Skeletal muscle satellite cell (primary cell): ENCODE measurements at regions not wholly inside any gene's neighbourhood (a gene's known extent, or its start where the extent isn't known, plus 50 kb on each side); places are given as distances from the start of the nearest gene placed in this dataset.

Source experiments
- H3K27me3 ChIP-seq: 2 replicates; pipeline ENCODE4 v1.7.0; 2013; ENCODE audit warnings: low read length; ENCODE audit not compliant: control insufficient read depth, insufficient read depth
- H3K36me3 ChIP-seq: 2 replicates; pipeline ENCODE4 v1.7.0; 2013; ENCODE audit warnings: mild to moderate bottlenecking, control low read depth, low read length; ENCODE audit not compliant: insufficient read depth
- H3K4me1 ChIP-seq: 2 replicates; pipeline ENCODE4 v1.7.0; 2013; ENCODE audit warnings: low read length; ENCODE audit not compliant: control insufficient read depth, insufficient read depth
- H3K4me2 ChIP-seq: 2 replicates; pipeline ENCODE4 v1.7.0; 2013; ENCODE audit warnings: mild to moderate bottlenecking, low read length
- H3K4me3 ChIP-seq: 2 replicates; pipeline ENCODE4 v1.7.0; 2013; ENCODE audit warnings: low read length
- H3K9ac ChIP-seq: 2 replicates; pipeline ENCODE4 v1.7.0; 2013; ENCODE audit warnings: mild to moderate bottlenecking, low read depth, low read length, moderate library complexity
- H3K9me3 ChIP-seq: replicated peaks from 2 replicates; pipeline ENCODE4 v1.7.0; 2013; ENCODE audit warnings: mild to moderate bottlenecking, control low read depth, low read length

DNA sequence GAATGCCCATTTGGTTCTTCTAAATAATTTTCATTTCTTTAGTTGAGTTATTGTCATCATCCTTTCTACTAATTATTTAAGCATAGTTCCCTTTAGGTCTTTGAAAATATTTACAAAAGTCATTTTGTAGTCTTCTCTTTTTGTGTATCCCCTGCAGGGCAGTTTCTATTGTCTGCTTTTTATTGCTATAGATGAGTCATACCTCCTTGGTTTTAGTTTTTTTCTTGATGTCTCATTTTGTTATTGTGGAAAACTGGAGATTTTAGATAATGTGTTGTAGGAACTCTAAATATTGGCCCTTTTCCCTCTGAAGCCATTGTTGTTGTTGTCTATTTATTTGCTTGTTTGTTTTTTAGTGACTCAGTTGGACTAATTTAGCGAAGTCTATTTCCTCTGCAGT lies 387.9 kb downstream of the NUF2 start:
- Histone ChIP-seq H3K9ac (no peak overlapping the region), H3K4me2 (no peak overlapping the region), H3K36me3 (no peaks in the 10 kb centered on the region), H3K27me3 (no peaks in the 10 kb centered on the region), H3K4me3 (no peak overlapping the region), H3K4me1 (no peaks in the 10 kb centered on the region), H3K9me3 (no peaks in the 10 kb centered on the region)

GRCh38 chr1:163712321-163712720 lies 390.6 kb downstream of the NUF2 start:
- H3K27me3 ChIP-seq: no peaks in the 10 kb centered on the region
- no peaks in the 10 kb centered on the region for H3K4me1 ChIP-seq
- no peaks in the 10 kb centered on the region for H3K36me3 ChIP-seq
- H3K4me3 ChIP-seq: no peak overlapping the region
- no peak overlapping the region for H3K4me2 ChIP-seq
- H3K9me3 ChIP-seq: no peaks in the 10 kb centered on the region
- no peak overlapping the region for H3K9ac ChIP-seq

DNA sequence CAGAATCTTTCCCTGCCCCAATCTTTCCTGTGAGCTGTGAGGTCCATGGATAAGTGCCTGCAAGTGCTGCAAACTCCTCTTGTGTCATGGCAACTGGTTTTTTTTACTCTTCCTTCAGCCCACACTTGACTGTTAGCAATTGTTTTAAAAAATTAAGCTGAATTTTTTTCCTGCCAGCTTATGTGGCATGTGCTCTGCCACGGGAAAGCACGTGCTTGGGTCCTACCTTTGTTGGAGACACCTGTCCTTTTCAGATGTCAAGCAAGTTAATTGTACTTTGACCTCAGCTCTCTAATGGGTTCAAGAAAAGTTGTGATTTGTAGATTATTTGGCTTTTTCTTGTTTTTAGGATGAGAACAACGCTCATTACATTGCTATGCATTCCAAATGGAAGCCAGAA lies 398.5 kb downstream of the NUF2 start:
- Histone ChIP-seq H3K9ac (no peak overlapping the region), H3K4me3 (no peak overlapping the region), H3K27me3 (no peaks in the 10 kb centered on the region), H3K9me3 (no peaks in the 10 kb centered on the region), H3K36me3 (no peaks in the 10 kb centered on the region), H3K4me2 (no peak overlapping the region), H3K4me1 (no peaks in the 10 kb centered on the region)

DNA sequence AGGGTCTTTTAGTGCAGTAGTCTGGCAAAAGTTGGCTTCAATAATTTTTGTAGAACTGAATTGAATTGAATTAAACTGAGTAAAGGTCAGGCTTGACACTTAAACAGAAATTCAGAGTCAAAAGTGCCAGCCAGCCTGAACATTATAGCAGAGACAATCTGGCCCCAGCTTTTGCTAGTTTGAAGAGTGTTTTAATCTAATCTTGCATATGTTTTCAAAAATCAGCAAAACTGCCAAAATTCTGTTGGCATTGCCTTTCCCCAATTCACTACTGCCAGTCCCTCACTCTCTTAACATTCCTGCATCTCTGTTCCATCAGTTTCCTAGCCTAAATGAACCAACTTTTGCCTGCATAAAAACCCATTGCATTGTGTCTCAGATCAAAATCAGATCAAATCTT lies 403.8 kb downstream of the NUF2 start:
- H3K4me3 ChIP-seq: no peak overlapping the region
- no peak overlapping the region for H3K9ac ChIP-seq
- no peaks in the 10 kb centered on the region for H3K36me3 ChIP-seq
- no peaks in the 10 kb centered on the region for H3K9me3 ChIP-seq
- no peaks in the 10 kb centered on the region for H3K27me3 ChIP-seq
- no peak overlapping the region for H3K4me2 ChIP-seq
- no peaks in the 10 kb centered on the region for H3K4me1 ChIP-seq

GRCh38 chr1:163730411-163730821 lies 408.7 kb downstream of the NUF2 start:
- no peaks in the 10 kb centered on the region for H3K9me3 ChIP-seq
- H3K4me1 ChIP-seq: no peaks in the 10 kb centered on the region
- H3K9ac ChIP-seq: no peak overlapping the region
- H3K27me3 ChIP-seq: no peaks in the 10 kb centered on the region
- H3K36me3 ChIP-seq: no peaks in the 10 kb centered on the region
- H3K4me3 ChIP-seq: no peak overlapping the region
- no peak overlapping the region for H3K4me2 ChIP-seq

- Histone ChIP-seq H3K4me1 (no peaks in the 10 kb centered on the region), H3K27me3 (no peaks in the 10 kb centered on the region), H3K36me3 (no peaks in the 10 kb centered on the region), H3K9ac (no peak overlapping the region), H3K4me3 (no peak overlapping the region), H3K9me3 (no peaks in the 10 kb centered on the region), H3K4me2 (no peak overlapping the region)
Observed at GRCh38 chr1:163737261-163737660, 415.5 kb downstream of the NUF2 start.

DNA sequence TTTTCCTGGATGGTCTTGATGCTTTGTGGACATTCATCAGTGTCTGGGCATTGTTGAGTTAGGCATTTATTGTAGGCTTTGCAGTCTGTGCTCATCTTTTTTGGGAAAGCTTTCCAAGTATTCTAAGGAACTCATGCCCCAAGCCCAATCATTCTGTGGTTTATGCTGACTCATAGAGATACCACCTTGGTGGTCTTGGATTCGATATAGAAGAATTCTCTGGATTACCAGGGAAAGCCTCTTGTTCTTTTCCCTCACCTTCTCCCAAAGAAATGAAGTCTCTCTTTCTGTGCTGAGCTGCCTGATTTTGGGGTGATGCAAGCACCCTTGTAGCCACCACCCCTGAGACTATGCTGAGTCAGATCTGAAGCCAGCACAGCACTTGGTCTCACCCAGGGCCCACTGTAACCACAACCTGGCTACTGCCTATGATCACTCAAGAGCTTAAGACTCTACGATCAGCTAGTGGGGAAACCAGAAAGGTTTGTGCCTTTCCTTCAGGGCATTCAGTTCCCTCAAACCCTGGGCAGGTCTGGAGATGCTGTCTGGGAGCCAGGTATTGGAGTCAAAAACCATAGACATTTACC lies 422.6 kb downstream of the NUF2 start:
- Histone ChIP-seq H3K9me3 (no peaks in the 10 kb centered on the region), H3K4me1 (no peaks in the 10 kb centered on the region), H3K27me3 (no peaks in the 10 kb centered on the region), H3K9ac (no peak overlapping the region), H3K4me2 (no peak overlapping the region), H3K4me3 (no peak overlapping the region), H3K36me3 (no peaks in the 10 kb centered on the region)

DNA sequence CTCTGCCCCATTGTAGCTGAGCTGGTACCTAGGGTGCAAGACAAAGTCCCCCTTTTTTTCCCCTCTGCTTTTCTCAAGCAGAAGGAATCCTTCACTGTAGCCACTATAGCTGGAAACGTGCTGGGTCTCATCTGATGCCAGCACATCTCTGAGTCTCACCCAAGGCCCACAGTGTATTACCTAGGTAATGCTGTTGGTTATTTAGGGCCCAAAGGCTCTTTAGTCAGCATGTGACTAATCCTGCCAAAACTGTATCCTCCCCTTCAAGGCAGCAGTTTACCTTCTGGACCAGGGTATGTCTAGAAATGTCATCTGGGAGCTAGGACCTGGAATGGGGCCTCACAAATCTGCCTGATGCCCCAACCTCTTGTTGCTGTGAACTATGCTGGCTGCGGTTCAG lies 423.4 kb downstream of the NUF2 start:
- no peaks in the 10 kb centered on the region for H3K27me3 ChIP-seq
- no peak overlapping the region for H3K4me2 ChIP-seq
- no peak overlapping the region for H3K4me3 ChIP-seq
- H3K9me3 ChIP-seq: no peaks in the 10 kb centered on the region
- H3K36me3 ChIP-seq: no peaks in the 10 kb centered on the region
- H3K4me1 ChIP-seq: no peaks in the 10 kb centered on the region
- H3K9ac ChIP-seq: no peak overlapping the region

- H3K27me3 ChIP-seq: no peaks in the 10 kb centered on the region
- H3K4me2 ChIP-seq: no peak overlapping the region
- H3K9me3 ChIP-seq: no peaks in the 10 kb centered on the region
- no peak overlapping the region for H3K4me3 ChIP-seq
- H3K36me3 ChIP-seq: no peaks in the 10 kb centered on the region
- no peaks in the 10 kb centered on the region for H3K4me1 ChIP-seq
- H3K9ac ChIP-seq: no peak overlapping the region
Observed at GRCh38 chr1:163747261-163747660, 425.5 kb downstream of the NUF2 start.

GRCh38 chr1:163747855-163748254 lies 426.1 kb downstream of the NUF2 start:
- Histone ChIP-seq H3K4me3 (no peak overlapping the region), H3K27me3 (no peaks in the 10 kb centered on the region), H3K4me2 (no peak overlapping the region), H3K9me3 (no peaks in the 10 kb centered on the region), H3K9ac (no peak overlapping the region), H3K4me1 (no peaks in the 10 kb centered on the region), H3K36me3 (no peaks in the 10 kb centered on the region)

GRCh38 chr1:163758977-163759670 lies 437.4 kb downstream of the NUF2 start:
- H3K4me2 ChIP-seq: no peak overlapping the region
- no peaks in the 10 kb centered on the region for H3K9me3 ChIP-seq
- no peaks in the 10 kb centered on the region for H3K4me1 ChIP-seq

DNA sequence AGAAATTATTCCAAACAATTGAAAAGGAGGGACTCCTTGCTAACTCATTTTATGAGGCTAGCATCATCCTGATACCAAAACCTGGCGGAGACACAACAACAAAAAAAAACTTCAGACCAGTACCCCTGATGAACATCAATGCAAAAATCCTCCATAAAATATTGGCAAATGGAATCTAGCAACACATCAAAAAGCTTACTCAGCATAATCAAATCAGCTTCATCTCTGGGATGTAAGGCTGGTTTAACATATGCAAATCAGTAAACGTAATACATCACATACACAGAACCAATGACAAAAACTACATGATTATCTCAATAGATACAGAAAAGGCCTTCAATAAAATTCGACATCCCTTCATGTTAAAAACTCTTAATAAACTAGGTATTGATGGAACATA lies 440.1 kb downstream of the NUF2 start:
- Histone ChIP-seq H3K4me3 (no peak overlapping the region), H3K27me3 (no peaks in the 10 kb centered on the region), H3K9me3 (no peaks in the 10 kb centered on the region), H3K4me1 (no peaks in the 10 kb centered on the region), H3K9ac (no peak overlapping the region), H3K4me2 (no peak overlapping the region), H3K36me3 (no peaks in the 10 kb centered on the region)

More at GRCh38 chr1:163758977-163759670, 437.4 kb downstream of the NUF2 start:
- Histone ChIP-seq H3K27me3 (no peaks in the 10 kb centered on the region), H3K4me3 (no peak overlapping the region), H3K9ac (no peak overlapping the region), H3K36me3 (no peaks in the 10 kb centered on the region)
